Fibroblast of lung (primary cell): ENCODE measurements at regions not wholly inside any gene's neighbourhood (a gene's known extent, or its start where the extent isn't known, plus 50 kb on each side); places are given as distances from the start of the nearest gene placed in this dataset.

ENCODE experiments used
- DNase-seq, 2 donors: peaks; one replicate each; pipeline versions ENCODE4 v3.0.0 to v3.0.0-alpha.2; 2010; ENCODE audit warnings: low read depth in 2 of 2
- H2AFZ ChIP-seq: 2 replicates; pipeline ENCODE4 v1.5.1; 2012; ENCODE audit warnings: low read length, control low read depth, inconsistent platforms
- H3K27ac ChIP-seq: 2 replicates; pipeline ENCODE4 v1.5.1; 2011; ENCODE audit warnings: low read length, control low read depth; ENCODE audit not compliant: insufficient read depth
- H3K27me3 ChIP-seq: 2 replicates; pipeline ENCODE4 v1.5.1; 2011; ENCODE audit warnings: mild to moderate bottlenecking, low read length; ENCODE audit not compliant: control insufficient read depth, insufficient read depth
- H3K36me3 ChIP-seq: 2 replicates; pipeline ENCODE4 v1.5.1; 2011; ENCODE audit warnings: low read length; ENCODE audit not compliant: control insufficient read depth, insufficient read depth
- H3K4me1 ChIP-seq: 2 replicates; pipeline ENCODE4 v1.5.1; 2011; ENCODE audit warnings: low read length; ENCODE audit not compliant: control insufficient read depth, insufficient read depth; ENCODE audit errors: extremely low read depth
- H3K4me2 ChIP-seq: 2 replicates; pipeline ENCODE4 v1.5.1; 2011; ENCODE audit warnings: low read length, control low read depth; ENCODE audit not compliant: insufficient read depth; ENCODE audit errors: extremely low read depth
- H3K4me3 ChIP-seq, 4 experiments: fragments of 200-600 bp in 1 of 4; sonication (generic) in 1 of 4; replicated peaks in 1 of 4; 2 replicates each; pipeline ENCODE4 v1.5.1; 2011 to 2016; ENCODE audit warnings: low read length in 4 of 4, low read depth in 3 of 4, mild to moderate bottlenecking in 3 of 4, control low read depth in 2 of 4, inconsistent platforms in 1 of 4, mixed read lengths in 1 of 4; ENCODE audit not compliant: insufficient read depth in 1 of 4; ENCODE audit errors: control extremely low read depth in 1 of 4
- H3K79me2 ChIP-seq: 2 replicates; pipeline ENCODE4 v1.5.1; 2012; ENCODE audit warnings: mild to moderate bottlenecking, low read length, inconsistent platforms; ENCODE audit not compliant: control insufficient read depth, insufficient read depth
- H3K9ac ChIP-seq: 2 replicates; pipeline ENCODE4 v1.5.1; 2011; ENCODE audit warnings: mild to moderate bottlenecking, low read length, control low read depth; ENCODE audit not compliant: insufficient read depth
- H3K9me3 ChIP-seq: 2 replicates; pipeline ENCODE4 v1.5.1; 2012; ENCODE audit warnings: low read depth, low read length; ENCODE audit not compliant: control insufficient read depth, insufficient read depth
- H4K20me1 ChIP-seq: 2 replicates; pipeline ENCODE4 v1.5.1; 2011; ENCODE audit warnings: low read length; ENCODE audit not compliant: control insufficient read depth, insufficient read depth; ENCODE audit errors: extremely low read depth
- EZH2 ChIP-seq: IDR thresholded peaks from 2 replicates; pipeline ENCODE4 v1.5.1; 2012; ENCODE audit warnings: low read length, control low read depth, mild to moderate bottlenecking; ENCODE audit errors: missing control alignments
- TF ChIP-seq, protein P1 (sequence below), 2 donors: IDR thresholded peaks in 1 of 2; conservative IDR thresholded peaks in 1 of 2; 1 replicate in 1 of 2; 2 replicates in 1 of 2; pipeline ENCODE4 v1.5.1; 2011 to 2012; ENCODE audit warnings: low read length in 2 of 2, control low read depth in 1 of 2, inconsistent platforms in 1 of 2, low read depth in 1 of 2, mild to moderate bottlenecking in 1 of 2

DNA sequence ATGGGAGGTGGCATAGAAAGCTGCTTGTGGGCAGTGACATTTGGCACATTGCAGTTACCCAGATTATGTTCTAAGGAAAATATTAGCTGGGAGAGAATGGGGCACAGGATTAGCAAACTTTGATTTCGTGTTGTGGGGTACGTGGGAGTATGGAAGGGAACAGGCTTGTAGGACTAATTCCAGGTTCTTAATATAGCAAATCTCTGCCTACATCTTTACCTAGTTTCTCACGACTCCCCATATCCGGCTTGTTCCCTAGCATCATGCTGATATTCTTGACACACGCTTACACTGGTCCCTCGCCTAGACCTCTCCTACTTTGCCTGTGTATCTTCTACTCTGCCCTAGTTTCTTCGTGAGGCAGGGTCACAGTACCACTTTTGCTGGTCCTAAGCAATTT is 293.9 kb upstream of the PLXNA2 start:
- Histone ChIP-seq H3K27ac (no peak overlapping the region), H3K9ac (no peak overlapping the region), H3K4me1 (no peaks in the 10 kb centered on the region), H3K36me3 (no peaks in the 10 kb centered on the region), H3K4me2 (no peak overlapping the region), H2AFZ (no peak overlapping the region), H4K20me1 (no peaks in the 10 kb centered on the region), H3K4me3 (no peak overlapping the region), H3K9me3 (no peaks in the 10 kb centered on the region), H3K27me3 (no peaks in the 10 kb centered on the region), H3K79me2 (no peaks in the 10 kb centered on the region)
- TF ChIP-seq EZH2: no peak
- TF ChIP-seq, protein P1, sequence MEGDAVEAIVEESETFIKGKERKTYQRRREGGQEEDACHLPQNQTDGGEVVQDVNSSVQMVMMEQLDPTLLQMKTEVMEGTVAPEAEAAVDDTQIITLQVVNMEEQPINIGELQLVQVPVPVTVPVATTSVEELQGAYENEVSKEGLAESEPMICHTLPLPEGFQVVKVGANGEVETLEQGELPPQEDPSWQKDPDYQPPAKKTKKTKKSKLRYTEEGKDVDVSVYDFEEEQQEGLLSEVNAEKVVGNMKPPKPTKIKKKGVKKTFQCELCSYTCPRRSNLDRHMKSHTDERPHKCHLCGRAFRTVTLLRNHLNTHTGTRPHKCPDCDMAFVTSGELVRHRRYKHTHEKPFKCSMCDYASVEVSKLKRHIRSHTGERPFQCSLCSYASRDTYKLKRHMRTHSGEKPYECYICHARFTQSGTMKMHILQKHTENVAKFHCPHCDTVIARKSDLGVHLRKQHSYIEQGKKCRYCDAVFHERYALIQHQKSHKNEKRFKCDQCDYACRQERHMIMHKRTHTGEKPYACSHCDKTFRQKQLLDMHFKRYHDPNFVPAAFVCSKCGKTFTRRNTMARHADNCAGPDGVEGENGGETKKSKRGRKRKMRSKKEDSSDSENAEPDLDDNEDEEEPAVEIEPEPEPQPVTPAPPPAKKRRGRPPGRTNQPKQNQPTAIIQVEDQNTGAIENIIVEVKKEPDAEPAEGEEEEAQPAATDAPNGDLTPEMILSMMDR (conservative IDR thresholded peaks at IDR 0.05 in 1 of 2, IDR thresholded peaks at IDR 0.05 in 1 of 2; ENCODE audit: low read depth in 1 of 2, low read length in 2 of 2): no peak
- DNase-seq: no peak

DNA sequence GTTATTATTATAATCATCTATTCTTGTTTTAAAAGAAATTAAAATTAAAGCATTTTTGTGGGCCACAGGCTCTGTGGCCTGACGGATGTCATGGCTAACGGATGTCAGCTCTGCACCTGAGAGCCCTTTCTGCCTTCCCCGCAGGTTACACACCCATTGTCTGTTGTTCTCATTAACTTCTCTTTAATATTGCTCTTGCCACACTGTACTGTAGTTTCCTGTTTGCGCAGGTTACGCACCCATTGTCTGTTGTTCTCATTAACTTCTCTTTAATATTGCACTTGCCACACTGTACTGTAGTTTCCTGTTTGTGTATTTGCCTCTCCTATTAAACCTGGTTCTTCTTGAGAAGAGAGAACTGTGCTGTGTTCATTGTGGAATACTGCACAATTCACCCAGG is 294.4 kb upstream of the PLXNA2 start:
- H3K36me3 ChIP-seq: no peaks in the 10 kb centered on the region
- no peak overlapping the region for H3K27ac ChIP-seq
- no peak overlapping the region for H3K4me3 ChIP-seq
- H3K9me3 ChIP-seq: no peaks in the 10 kb centered on the region
- no peak overlapping the region for H3K4me2 ChIP-seq
- no peak for DNase-seq
- H3K27me3 ChIP-seq: no peaks in the 10 kb centered on the region
- no peaks in the 10 kb centered on the region for H3K4me1 ChIP-seq
- no peaks in the 10 kb centered on the region for H3K79me2 ChIP-seq
- no peak overlapping the region for H3K9ac ChIP-seq
- no peaks in the 10 kb centered on the region for H4K20me1 ChIP-seq
- TF ChIP-seq EZH2: no peak
- TF ChIP-seq, protein P1 (conservative IDR thresholded peaks at IDR 0.05 in 1 of 2, IDR thresholded peaks at IDR 0.05 in 1 of 2; ENCODE audit: low read depth in 1 of 2, low read length in 2 of 2): no peak
- H2AFZ ChIP-seq: no peak overlapping the region

DNA sequence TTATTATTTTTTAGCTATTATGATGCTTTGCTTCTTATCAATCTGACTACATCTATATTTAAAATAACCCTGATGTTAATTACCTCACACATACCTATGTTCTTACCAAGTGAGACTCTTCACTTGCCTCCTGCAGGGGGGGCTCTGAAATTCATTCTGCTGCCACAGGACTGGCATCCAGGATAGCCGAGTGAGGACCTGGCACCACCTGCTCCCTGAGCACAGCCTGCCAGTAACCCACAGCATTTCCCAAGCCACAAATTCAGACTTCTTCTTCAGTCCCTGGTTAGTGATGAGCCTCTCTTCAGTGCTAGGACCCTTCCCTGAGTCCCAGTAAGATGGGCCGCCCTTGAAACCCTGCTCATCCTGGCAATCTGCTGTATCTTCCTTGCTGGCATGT is 296.5 kb upstream of the PLXNA2 start:
- H3K9ac ChIP-seq: no peak overlapping the region
- H3K4me1 ChIP-seq: no peaks in the 10 kb centered on the region
- no peak overlapping the region for H2AFZ ChIP-seq
- DNase-seq: no peak
- no peak overlapping the region for H3K27ac ChIP-seq
- no peaks in the 10 kb centered on the region for H4K20me1 ChIP-seq
- no peak overlapping the region for H3K4me3 ChIP-seq
- no peaks in the 10 kb centered on the region for H3K36me3 ChIP-seq
- no peaks in the 10 kb centered on the region for H3K79me2 ChIP-seq
- no peaks in the 10 kb centered on the region for H3K9me3 ChIP-seq
- H3K4me2 ChIP-seq: no peak overlapping the region
- H3K27me3 ChIP-seq: no peaks in the 10 kb centered on the region
- TF ChIP-seq EZH2: no peak
- TF ChIP-seq, protein P1 (conservative IDR thresholded peaks at IDR 0.05 in 1 of 2, IDR thresholded peaks at IDR 0.05 in 1 of 2; ENCODE audit: low read depth in 1 of 2, low read length in 2 of 2): no peak
